ENCODE measurements at regions not wholly inside any gene's neighbourhood (a gene's known extent, or its start where the extent isn't known, plus 50 kb on each side); places are given as distances from the start of the nearest gene placed in this dataset.
A peak's percentile ranks its signal among the peaks of the same experiment; 100 is the strongest.

DNA sequence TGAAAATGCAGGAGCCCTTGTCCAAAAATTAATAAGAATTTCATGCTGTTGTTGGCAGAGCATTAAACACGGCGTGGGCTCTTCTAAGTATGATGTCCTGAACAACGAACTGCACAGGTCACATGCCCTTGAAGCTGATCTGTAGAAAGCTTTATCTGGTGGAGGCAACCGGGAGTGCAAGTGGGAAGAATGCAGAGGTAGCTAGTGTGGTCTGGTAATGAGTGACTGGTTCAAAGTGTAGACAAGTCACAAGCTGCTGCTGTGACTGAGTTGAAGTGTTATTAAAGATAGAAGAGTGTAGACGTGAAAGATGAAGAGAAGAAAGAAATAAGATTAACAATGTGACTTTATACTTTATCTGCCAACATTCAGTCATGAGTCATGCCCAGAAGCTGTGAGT lies 361.9 kb downstream of the TTLL7 start:
- H3K27me3 ChIP-seq (ENCODE audit: control insufficient read depth, insufficient read depth, low read length) = no peaks in the 10 kb centered on the region
- no peak for DNase-seq
- H3K4me3 ChIP-seq (ENCODE audit: low read length) = no peak overlapping the region
- 78% methylated on average over 4 of the region's 5 CpGs for WGBS (ENCODE audit: insufficient coverage)
- H3K4me1 ChIP-seq (ENCODE audit: control insufficient read depth, insufficient read depth, low read length) = peaks cover 6% of the 10 kb centered on the region
- H3K36me3 ChIP-seq (ENCODE audit: control insufficient read depth, insufficient read depth, low read length) = no peaks in the 10 kb centered on the region
- H3K9me3 ChIP-seq (replicated peaks; ENCODE audit: control insufficient read depth, low read depth, low read length) = no peaks in the 10 kb centered on the region
- H3K27ac ChIP-seq (ENCODE audit: low read length) = no peak overlapping the region

DNA sequence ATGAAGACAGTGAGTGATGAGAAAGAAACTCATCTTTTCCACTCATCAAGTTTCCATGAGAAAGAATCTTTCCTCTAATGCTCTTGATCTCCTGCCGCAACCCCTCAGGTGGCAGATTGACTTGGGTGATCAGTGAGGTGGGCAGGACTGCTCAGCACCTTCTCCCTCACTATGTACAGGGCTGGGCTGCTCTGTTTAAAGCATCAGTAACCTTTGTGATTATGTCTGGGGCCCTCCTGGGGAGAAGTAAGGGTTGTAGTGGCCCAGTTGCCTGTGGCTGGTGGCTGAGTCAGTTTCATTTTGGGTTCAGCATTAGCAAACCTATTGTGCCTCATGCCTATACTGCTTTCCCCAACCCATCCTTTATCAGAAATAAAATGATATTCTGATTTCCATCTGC lies 366.0 kb downstream of the TTLL7 start:
- H3K4me3 ChIP-seq (ENCODE audit: low read length) = no peak overlapping the region
- no peaks in the 10 kb centered on the region for H3K9me3 ChIP-seq (replicated peaks; ENCODE audit: control insufficient read depth, low read depth, low read length)
- no peak for DNase-seq
- no CpG with 5 or more reads among the region's 1 CpG for WGBS (ENCODE audit: insufficient coverage)
- no peak overlapping the region for H3K27ac ChIP-seq (ENCODE audit: low read length)
- no peaks in the 10 kb centered on the region for H3K36me3 ChIP-seq (ENCODE audit: control insufficient read depth, insufficient read depth, low read length)
- H3K27me3 ChIP-seq (ENCODE audit: control insufficient read depth, insufficient read depth, low read length) = no peaks in the 10 kb centered on the region
- H3K4me1 ChIP-seq (ENCODE audit: control insufficient read depth, insufficient read depth, low read length) = no peaks in the 10 kb centered on the region

DNA sequence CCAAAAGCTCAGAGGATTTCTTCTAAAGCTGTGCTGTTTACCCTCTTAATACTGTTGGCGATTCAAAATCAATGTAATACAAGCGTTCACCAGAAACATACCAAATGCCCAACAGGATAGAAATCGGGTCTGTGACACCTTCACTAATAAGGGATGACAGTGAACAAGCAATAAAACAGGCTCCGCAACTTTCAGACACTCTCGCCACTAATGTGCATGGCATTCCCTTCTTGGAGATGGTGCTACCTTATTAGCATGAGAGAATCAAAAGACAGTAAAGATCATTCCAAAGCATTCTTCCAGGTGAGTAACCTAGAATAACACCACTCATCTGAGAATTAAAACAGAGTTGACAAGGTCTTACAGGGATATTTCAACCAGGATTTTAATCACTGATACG lies 367.1 kb downstream of the TTLL7 start:
- WGBS (ENCODE audit: insufficient coverage) = 88% methylated on average over 1 of the region's 6 CpGs
- no peaks in the 10 kb centered on the region for H3K36me3 ChIP-seq (ENCODE audit: control insufficient read depth, insufficient read depth, low read length)
- H3K27ac ChIP-seq (ENCODE audit: low read length) = no peak overlapping the region
- no peak overlapping the region for H3K4me3 ChIP-seq (ENCODE audit: low read length)
- no peaks in the 10 kb centered on the region for H3K27me3 ChIP-seq (ENCODE audit: control insufficient read depth, insufficient read depth, low read length)
- H3K4me1 ChIP-seq (ENCODE audit: control insufficient read depth, insufficient read depth, low read length) = peaks cover 4% of the 10 kb centered on the region
- no peaks in the 10 kb centered on the region for H3K9me3 ChIP-seq (replicated peaks; ENCODE audit: control insufficient read depth, low read depth, low read length)
- no peak for DNase-seq

DNA sequence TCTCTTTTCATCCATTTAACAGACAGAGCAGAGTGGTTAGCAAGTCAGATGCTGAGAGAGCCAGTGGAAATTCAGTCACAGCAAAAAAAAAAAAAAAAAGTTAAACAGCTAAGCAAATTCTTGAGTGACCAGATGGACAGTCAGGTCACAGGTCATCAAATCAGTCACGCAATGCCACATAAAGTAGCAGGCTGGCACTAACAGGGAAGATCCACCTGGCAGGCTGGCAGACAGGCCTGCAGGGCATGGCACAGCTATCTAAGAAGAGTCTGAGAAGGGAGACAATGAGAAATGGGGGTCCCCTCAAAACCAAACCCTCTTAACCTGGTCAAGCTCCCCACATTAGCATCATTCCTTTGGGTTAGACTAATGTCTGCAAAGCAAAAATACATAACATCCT lies 371.9 kb downstream of the TTLL7 start:
- WGBS (ENCODE audit: insufficient coverage) = 57% methylated on average over 1 of the region's 1 CpG
- no peak for DNase-seq
- peaks cover 12% of the 10 kb centered on the region for H3K4me1 ChIP-seq (ENCODE audit: control insufficient read depth, insufficient read depth, low read length)
- H3K9me3 ChIP-seq (replicated peaks; ENCODE audit: control insufficient read depth, low read depth, low read length) = no peaks in the 10 kb centered on the region
- H3K36me3 ChIP-seq (ENCODE audit: control insufficient read depth, insufficient read depth, low read length) = no peaks in the 10 kb centered on the region
- H3K27me3 ChIP-seq (ENCODE audit: control insufficient read depth, insufficient read depth, low read length) = no peaks in the 10 kb centered on the region
- H3K4me3 ChIP-seq (ENCODE audit: low read length) = no peak overlapping the region
- H3K27ac ChIP-seq (ENCODE audit: low read length) = no peak overlapping the region

DNA sequence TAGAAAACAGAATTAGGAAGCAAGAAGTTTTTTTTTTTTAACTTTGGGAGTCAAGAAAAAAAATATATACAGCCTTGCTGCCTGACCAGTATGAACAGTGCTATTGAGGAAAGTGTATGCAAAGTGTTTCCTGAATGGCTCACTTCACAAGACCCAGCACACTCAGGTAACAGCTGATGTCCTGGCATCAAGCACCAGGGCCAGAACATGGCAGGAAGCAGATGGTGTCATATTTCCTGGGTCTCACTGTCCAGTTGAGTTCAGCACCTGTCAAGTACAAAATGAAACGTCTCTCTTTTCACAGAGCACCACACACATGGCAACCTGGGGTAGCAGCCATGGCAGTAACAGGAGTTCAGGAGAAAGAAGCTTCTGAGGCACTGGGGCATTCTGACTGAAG lies 372.3 kb downstream of the TTLL7 start:
- peaks cover 12% of the 10 kb centered on the region for H3K4me1 ChIP-seq (ENCODE audit: control insufficient read depth, insufficient read depth, low read length)
- no peaks in the 10 kb centered on the region for H3K27me3 ChIP-seq (ENCODE audit: control insufficient read depth, insufficient read depth, low read length)
- DNase-seq = peak; percentile 75
- no peaks in the 10 kb centered on the region for H3K9me3 ChIP-seq (replicated peaks; ENCODE audit: control insufficient read depth, low read depth, low read length)
- no peaks in the 10 kb centered on the region for H3K36me3 ChIP-seq (ENCODE audit: control insufficient read depth, insufficient read depth, low read length)
- whole genome bisulfite sequencing (ENCODE audit: insufficient coverage) = no CpG with 5 or more reads among the region's 1 CpG
- no peak overlapping the region for H3K4me3 ChIP-seq (ENCODE audit: low read length)
- H3K27ac ChIP-seq (ENCODE audit: low read length) = no peak overlapping the region

DNA sequence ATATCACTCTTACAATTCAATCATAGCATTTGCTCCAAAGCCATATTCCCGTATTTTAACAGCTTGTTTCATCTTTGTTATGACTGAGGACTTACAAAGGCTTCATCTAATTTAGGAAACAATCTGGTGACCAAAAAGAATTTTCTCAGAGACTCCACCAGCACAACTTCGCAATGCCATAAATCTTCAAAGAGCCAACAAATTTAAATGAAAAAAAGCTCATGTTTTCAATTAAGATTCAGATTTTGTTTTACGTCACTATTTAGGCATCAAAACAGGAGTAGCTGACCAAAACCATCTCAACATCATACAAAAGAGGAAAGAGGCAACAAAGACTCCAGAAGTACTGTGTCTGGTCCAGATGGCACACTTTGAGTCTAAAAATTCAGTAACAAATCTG lies 373.3 kb downstream of the TTLL7 start:
- H3K27ac ChIP-seq (ENCODE audit: low read length) = no peak overlapping the region
- H3K4me1 ChIP-seq (ENCODE audit: control insufficient read depth, insufficient read depth, low read length) = peaks cover 12% of the 10 kb centered on the region
- no peaks in the 10 kb centered on the region for H3K27me3 ChIP-seq (ENCODE audit: control insufficient read depth, insufficient read depth, low read length)
- DNase-seq = no peak
- H3K4me3 ChIP-seq (ENCODE audit: low read length) = no peak overlapping the region
- H3K36me3 ChIP-seq (ENCODE audit: control insufficient read depth, insufficient read depth, low read length) = no peaks in the 10 kb centered on the region
- H3K9me3 ChIP-seq (replicated peaks; ENCODE audit: control insufficient read depth, low read depth, low read length) = no peaks in the 10 kb centered on the region
- WGBS (ENCODE audit: insufficient coverage) = 72% methylated on average over 2 of the region's 3 CpGs

DNA sequence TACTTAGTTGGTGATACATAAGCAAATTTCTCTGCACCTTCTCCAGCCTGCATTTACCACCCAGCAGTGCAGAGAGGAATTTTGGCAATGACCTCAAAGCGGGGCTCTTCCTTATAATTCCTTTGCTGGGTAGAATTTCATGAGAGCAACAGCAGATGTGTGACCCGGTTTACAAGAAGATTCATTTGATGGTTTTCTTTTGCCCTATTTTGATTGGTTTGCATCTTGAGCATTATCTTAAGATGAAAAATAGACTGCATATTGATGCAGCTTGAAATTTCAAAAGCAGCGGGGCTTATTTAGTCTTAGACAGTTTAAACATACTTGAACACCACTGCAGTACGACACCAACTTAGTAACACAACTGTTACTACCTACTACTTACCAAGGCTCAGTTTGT lies 378.9 kb downstream of the TTLL7 start:
- Histone ChIP-seq H3K36me3 (ENCODE audit: control insufficient read depth, insufficient read depth, low read length) (no peaks in the 10 kb centered on the region), H3K9me3 (replicated peaks; ENCODE audit: control insufficient read depth, low read depth, low read length) (no peaks in the 10 kb centered on the region), H3K4me1 (ENCODE audit: control insufficient read depth, insufficient read depth, low read length) (no peaks in the 10 kb centered on the region), H3K4me3 (ENCODE audit: low read length) (no peak overlapping the region), H3K27me3 (ENCODE audit: control insufficient read depth, insufficient read depth, low read length) (no peaks in the 10 kb centered on the region), H3K27ac (ENCODE audit: low read length) (no peak overlapping the region)
- no peak for DNase-seq
- WGBS (ENCODE audit: insufficient coverage) = no CpG with 5 or more reads among the region's 4 CpGs

DNA sequence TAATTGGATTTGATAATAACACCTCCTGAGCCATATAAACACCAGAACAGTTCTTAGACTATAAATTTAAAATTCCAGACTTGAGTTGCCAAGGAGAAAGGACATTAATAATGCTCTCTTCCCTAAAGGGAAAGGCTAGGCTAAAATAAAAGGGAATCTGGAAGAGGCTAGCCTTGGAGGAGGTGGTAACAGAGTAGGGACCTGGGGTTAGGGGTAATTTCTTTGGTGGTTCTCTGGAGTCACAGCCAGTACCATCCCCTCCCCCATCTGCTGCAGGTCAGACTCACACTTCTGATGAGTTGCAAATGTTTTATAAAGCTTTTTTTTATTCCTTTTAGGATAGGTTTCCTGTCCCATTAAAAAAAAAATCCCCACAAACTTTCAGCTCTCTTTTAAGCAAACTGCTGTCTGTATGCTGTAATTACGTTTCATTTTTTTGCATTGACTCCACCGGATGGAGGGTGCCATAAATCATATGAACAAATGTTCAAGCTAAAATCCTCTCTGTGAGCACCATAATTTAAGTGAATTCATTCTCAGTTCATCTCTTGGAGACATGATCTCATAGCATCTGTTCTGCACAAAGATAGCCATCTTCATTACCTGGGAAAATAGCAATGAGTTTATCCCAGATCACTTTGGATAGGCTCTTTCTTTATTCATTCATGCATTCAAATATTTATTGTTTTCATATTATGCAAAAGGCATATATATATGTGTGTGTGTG lies 379.6 kb downstream of the TTLL7 start:
- WGBS (ENCODE audit: insufficient coverage) = 0% methylated on average over 1 of the region's 2 CpGs
- Histone ChIP-seq H3K27ac (ENCODE audit: low read length) (no peak overlapping the region), H3K4me3 (ENCODE audit: low read length) (no peak overlapping the region), H3K4me1 (ENCODE audit: control insufficient read depth, insufficient read depth, low read length) (no peaks in the 10 kb centered on the region), H3K9me3 (replicated peaks; ENCODE audit: control insufficient read depth, low read depth, low read length) (no peaks in the 10 kb centered on the region), H3K27me3 (ENCODE audit: control insufficient read depth, insufficient read depth, low read length) (no peaks in the 10 kb centered on the region), H3K36me3 (ENCODE audit: control insufficient read depth, insufficient read depth, low read length) (no peaks in the 10 kb centered on the region)
- peak; percentile 23 for DNase-seq

DNA sequence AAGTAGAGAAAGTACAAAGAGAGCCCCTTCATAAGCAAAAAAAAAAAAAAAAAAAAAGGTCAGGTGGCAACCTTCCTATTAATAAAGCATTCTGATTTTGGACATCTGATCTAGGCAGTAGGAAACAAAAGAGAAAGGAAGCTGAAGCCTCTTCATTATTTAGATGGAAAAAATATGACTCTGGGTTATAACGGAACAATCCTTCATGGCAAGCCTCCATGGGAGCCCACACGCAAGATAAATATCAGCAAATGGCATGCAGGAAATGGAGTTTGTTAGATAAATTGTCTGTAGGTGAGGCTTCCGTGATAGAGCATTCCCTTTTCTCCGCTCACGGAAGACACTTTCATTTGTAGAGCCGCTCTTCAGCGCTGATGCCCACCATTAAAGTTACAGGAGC lies 381.0 kb downstream of the TTLL7 start:
- 91% methylated on average over 4 of the region's 7 CpGs for WGBS (ENCODE audit: insufficient coverage)
- DNase-seq = no peak
- H3K9me3 ChIP-seq (replicated peaks; ENCODE audit: control insufficient read depth, low read depth, low read length) = no peaks in the 10 kb centered on the region

DNA sequence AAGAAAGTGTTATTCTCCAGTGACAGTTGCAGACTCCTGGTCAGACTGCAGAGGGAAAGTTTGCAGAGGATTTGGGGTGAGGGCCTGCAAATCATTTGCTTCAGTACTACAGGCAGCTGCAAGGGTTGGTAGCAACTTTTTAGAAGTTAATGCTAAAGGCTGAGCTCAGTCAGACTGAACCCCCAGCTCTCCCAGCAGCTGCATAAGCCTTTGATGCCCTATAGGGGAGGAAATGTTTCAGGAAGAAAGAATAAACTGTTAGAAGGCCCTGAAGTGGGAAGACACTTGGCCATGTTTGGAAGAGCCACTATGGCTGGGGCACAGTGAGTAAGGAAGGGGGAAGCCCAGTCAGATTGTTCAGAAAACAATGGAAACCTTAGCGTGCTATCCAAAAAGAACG lies 383.6 kb downstream of the TTLL7 start:
- Histone ChIP-seq H3K27me3 (ENCODE audit: control insufficient read depth, insufficient read depth, low read length) (no peaks in the 10 kb centered on the region), H3K4me3 (ENCODE audit: low read length) (no peak overlapping the region), H3K9me3 (replicated peaks; ENCODE audit: control insufficient read depth, low read depth, low read length) (no peaks in the 10 kb centered on the region), H3K27ac (ENCODE audit: low read length) (no peak overlapping the region), H3K4me1 (ENCODE audit: control insufficient read depth, insufficient read depth, low read length) (no peaks in the 10 kb centered on the region), H3K36me3 (ENCODE audit: control insufficient read depth, insufficient read depth, low read length) (no peaks in the 10 kb centered on the region)
- no peak for DNase-seq
- no CpG with 5 or more reads among the region's 2 CpGs for WGBS (ENCODE audit: insufficient coverage)

More for the DNA sequence above, 381.0 kb downstream of the TTLL7 start:
- H3K27me3 ChIP-seq (ENCODE audit: control insufficient read depth, insufficient read depth, low read length) = no peaks in the 10 kb centered on the region
- no peaks in the 10 kb centered on the region for H3K36me3 ChIP-seq (ENCODE audit: control insufficient read depth, insufficient read depth, low read length)
- H3K4me3 ChIP-seq (ENCODE audit: low read length) = no peak overlapping the region
- H3K4me1 ChIP-seq (ENCODE audit: control insufficient read depth, insufficient read depth, low read length) = no peaks in the 10 kb centered on the region
- H3K27ac ChIP-seq (ENCODE audit: low read length) = no peak overlapping the region

DNA sequence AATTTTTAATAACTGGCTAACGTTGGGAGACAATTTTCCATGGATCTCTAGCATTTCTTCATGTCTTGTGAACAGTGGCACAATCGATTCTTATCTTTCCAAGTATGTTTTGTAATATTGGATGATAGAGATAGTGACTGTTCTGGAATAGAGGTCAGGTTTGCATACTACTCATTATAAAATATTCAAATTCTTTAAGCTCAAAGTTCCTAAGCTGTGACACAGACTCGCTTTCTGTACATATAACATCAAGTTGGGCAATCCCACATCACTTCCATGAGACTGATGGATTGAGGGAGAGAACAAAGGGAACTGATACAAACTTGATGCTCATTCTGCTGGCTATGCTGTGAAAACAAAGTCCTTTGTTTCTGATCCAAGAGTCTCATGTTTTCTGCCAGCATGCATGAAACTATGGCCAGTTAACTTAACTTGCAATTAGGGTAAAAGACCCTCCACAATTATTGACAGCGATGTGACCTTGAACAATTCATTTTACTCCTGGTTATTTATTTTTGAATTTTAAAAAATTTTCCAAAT lies 392.4 kb downstream of the TTLL7 start:
- no CpG with 5 or more reads among the region's 4 CpGs for WGBS (ENCODE audit: insufficient coverage)
- Histone ChIP-seq H3K4me1 (ENCODE audit: control insufficient read depth, insufficient read depth, low read length) (no peaks in the 10 kb centered on the region), H3K9me3 (replicated peaks; ENCODE audit: control insufficient read depth, low read depth, low read length) (peaks cover 5% of the 10 kb centered on the region), H3K27me3 (ENCODE audit: control insufficient read depth, insufficient read depth, low read length) (no peaks in the 10 kb centered on the region), H3K27ac (ENCODE audit: low read length) (no peak overlapping the region), H3K36me3 (ENCODE audit: control insufficient read depth, insufficient read depth, low read length) (no peaks in the 10 kb centered on the region), H3K4me3 (ENCODE audit: low read length) (no peak overlapping the region)
- no peak for DNase-seq

Data from muscle of leg (tissue), 3 donors.